HG03342 (cell line): ENCODE measurements at regions not wholly inside any gene's neighbourhood (a gene's known extent, or its start where the extent isn't known, plus 50 kb on each side); places are given as distances from the start of the nearest gene placed in this dataset.
"Not testable (repeated sequence)": the region's sequence is repeated elsewhere in the genome, so short reads cannot be mapped to it uniquely, and the experiment has no call there.

ENCODE experiments used
- ATAC-seq: cut with Tn5 transposase; IDR thresholded peaks from one replicate; pipeline ENCODE4 v1.9.1; 2021; ENCODE audit warnings: mild to moderate bottlenecking, moderate library complexity; ENCODE audit not compliant: unreplicated experiment

DNA sequence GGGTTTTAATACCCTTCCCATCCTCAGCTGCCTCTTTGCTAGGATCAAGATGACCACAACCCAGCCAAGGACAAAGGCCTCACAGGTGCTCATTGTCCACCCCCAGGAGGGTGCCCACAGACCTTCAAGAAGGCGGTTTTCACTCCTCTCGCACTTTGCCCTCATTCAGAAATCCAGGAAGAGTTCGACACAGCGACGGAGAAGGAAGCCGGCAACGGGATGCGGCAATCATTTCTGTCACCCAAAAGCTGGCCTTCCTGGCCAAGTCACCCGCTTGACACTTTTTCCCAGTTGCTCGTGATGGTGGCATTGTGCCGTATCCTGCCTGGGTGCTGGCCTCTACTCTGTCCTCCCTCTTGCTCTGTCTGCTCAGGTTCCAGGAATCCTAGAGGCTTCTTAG is 293.0 kb upstream of the ZNF337 start:
- not testable (repeated sequence) for ATAC-seq

DNA sequence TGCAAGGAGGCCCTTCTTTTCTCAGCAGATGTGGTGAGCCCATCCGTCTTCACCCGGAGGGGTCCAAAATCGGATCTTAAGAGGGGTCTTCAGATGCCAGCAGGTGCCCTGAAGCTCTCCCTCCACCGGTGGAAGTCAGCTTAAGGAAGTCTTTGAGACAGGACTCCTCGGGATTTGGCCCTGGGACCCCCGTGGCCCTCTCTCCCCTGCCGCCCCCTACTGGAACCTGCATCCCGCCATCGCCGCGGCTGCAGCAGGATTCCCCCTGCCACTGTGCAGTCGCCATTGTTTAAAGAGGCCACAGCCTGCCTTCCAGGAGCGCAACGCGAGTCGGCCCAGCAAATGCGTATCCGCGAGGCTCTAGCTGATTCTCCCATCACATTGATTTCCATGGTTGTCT is 292.5 kb upstream of the ZNF337 start:
- no peak for ATAC-seq

DNA sequence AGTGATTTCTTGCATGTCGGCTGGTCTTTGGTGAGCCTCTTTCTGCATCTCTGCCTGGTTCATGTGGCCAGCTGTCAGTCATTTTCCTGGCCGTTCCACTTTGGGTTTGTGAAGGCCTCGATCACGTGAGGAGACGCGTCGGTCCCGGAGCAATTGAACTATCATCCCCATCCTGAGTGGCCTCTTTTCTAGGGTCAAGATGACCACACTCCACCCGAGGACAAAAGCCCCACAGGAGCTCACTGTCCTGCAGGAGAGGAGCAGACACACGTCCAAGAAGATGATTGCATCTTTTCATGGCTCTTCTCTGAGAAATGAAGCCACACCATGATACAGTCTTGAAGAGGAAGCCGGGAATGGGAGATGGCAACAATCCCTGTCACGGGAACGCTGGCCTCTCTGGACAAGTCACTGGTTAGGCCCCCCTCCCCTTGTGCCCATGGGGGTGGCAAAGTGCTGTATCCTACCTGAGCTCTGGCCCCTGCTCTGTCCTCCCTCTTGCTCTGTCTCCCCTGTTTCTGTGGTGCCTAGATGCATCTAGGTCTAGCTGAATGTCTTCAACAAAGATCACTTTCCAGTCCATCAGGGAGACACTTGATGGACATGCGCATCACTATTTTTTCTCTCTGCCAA is 291.4 kb upstream of the ZNF337 start:
- ATAC-seq: not testable (repeated sequence)

DNA sequence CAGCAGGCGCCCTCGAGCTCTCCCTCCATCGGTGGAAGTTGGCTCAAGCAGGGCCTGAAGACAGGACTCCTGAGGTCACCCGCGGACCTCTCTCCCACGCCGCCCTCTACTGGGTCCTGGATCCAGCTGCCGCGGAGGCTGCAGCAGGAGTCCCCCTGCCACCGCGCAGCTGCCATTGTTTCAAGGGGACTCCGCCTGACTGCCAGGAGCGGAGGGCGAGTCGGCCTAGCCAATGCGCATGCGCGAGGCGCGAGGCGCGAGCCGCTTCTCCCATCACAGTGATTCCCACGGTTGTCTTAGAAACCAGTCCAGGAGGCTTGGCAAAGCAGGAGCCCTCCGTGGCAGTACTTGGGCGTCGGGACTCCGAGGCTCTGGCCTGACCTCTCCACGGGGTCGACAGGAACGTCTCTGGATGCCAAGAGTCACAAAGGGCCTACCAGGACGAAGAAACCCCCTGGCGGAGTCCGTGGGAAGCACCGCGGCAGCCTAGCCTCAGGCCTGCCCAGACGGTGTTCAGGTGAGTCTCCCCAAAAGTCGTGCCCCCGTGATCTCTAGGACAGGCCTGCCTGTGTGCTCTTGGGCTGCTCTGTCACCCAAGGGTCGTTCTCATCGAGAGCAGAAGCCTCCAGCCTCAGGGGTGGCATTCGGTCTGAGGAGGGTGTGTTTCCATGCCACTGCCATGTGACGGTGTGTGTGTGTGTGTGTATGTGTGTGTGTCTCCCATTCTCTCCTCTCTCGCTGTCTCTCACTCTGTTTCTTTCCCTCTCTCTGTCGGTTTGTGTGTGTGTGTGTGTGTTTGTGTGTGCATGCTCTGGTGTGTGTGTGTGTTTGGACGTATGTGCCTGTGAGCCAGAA is 290.6 kb upstream of the ZNF337 start:
- ATAC-seq: peak; percentile 94

DNA sequence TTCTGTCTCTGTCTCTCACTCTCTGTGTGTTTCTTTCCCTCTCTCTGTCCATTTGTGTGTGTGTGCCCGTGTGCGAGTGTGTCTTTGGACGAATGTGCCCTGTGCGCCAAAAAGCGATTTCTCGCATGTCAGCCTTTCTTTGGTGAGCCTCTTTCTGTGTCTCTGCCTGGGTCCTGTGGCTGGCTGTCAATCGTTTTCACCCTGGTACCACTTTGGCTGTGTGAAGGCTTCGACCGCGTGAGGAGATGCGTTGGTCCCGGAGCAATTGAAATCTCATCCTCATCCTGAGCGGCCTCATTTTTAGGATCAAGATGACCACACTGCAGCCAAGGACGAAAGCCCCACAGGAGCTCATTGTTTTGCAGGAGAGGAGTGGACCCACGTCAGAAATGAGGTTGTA is 288.9 kb upstream of the ZNF337 start:
- ATAC-seq: no peak

DNA sequence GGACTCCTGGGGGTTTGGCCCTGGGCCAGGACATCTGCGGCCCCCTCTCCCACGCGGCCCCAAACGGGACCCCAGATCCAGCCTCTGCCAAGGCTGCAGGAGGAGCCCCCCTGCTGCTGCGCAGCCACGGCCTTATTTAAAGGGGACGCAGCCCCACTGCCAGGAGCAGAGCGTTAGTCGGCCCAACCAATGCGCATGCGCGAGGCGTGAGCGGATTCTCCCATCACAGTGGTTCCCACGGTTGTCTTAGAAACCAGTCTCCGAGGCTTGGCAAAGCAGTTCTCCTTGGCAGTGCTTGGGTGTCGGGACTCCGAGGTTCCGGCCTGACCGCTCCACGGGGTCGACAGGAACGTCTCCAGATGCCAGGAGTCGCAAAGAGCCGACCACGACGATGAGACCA is 288.3 kb upstream of the ZNF337 start:
- no peak for ATAC-seq

DNA sequence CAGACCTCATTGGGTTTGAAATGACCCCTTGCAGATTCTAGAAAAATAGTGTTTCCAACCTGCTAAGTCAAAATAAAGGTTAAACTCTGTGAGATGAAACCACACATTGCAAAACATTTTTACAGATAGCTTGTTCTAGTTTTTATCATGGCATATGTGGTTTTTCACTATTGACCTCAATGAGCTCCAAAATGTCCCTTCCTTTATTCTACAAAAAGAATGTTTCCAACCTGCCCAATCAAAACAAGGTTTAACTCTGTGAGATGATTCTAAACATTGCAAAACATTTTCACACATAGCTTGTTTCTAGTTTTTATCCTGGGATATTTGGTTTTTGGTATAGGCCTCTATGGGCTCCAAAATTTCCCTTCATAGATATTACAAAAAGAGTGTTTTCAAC is 286.0 kb upstream of the ZNF337 start:
- ATAC-seq: not testable (repeated sequence)

DNA sequence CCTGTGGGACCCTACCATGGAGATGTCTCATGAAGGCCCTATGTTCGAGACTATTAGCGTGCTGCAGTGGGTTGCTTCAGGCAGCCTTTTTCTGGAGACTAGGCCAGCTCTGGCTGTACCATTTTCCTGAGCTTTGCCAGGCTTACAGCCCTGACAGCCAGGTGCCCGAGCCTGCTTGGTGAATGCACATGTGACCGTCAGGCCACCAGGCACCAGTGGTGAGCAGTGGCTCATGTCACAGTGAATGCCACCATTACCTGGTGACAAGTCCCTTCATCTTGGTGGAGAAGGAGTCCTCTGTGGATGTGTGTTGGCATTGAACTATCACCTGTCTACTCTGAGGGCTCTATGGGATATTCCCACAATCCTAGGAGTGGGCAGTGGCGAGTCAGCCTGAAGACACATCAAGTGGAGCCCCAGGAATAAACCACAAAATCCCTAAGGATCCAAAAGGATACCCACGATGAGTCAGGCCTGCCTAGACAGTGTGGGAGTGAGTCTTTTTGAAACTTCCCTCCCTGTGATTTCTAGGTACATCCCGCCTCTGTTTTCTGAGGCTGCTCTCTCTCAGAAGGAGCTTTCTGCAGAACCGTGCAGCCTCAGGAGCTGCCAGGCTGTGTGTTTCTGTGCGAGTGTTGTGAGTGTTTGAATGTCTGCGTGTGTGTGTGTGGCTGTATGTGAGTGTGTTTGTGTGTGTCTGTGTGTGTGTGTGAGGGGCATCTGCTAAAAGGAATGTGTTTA is 282.0 kb upstream of the ZNF337 start:
- ATAC-seq: not testable (repeated sequence)

DNA sequence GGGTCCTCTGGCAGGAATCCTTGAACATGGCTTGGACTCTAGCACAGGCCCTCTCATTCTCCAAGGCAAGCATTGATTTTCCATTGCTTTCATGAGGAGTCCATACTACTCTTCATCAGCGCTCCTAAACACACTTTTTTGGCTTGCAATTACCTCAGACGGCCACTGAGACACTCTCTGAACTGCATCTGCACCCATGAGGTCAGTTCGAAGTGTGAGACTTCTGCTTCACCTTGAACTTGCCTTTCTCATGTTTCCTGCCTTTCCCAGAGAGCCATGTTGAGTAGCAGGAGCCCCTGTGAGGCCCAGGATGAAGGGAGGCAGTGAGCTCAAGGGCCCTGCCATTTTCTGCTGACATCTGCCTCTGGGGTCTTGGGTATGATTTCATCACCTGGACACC is 279.2 kb upstream of the ZNF337 start:
- not testable (repeated sequence) for ATAC-seq

DNA sequence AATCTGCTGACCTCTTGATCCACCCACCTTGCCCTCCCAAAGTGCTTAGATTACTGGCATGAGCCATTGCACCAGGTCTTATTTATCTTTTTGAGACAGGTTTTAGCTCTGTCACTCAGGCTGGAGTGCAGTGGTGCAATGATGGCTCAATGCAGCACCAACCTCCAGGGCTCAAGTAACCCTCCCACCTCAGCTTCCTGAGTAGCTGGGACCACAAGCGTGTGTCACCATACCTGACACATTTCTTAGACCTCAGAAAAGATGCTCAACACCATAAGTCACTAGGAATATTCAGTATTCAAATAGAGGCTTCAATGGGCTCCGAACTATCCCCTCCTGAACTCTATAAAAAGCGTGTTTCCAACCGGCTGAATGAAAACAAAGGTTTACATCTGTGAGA is 268.6 kb upstream of the ZNF337 start:
- ATAC-seq: not testable (repeated sequence)

DNA sequence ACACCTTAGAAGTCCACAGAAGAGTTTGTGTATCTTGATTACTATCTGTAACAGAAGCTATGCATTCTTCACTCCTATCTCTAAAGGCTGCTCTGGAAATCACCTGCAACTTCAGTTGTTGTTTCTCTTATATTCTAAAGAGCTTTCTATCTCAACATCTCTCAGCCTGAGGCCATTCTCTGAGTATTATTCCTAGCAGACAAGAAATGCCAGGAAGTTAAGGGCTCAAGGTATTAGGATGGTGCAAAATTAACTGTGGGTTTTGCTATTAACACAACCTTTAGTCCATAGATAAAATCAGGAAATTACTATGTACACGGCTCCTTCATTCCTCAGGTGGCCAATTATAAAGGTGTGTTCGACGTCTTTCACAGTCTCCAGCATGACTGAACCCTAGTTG is 257.2 kb upstream of the ZNF337 start:
- not testable (repeated sequence) for ATAC-seq

DNA sequence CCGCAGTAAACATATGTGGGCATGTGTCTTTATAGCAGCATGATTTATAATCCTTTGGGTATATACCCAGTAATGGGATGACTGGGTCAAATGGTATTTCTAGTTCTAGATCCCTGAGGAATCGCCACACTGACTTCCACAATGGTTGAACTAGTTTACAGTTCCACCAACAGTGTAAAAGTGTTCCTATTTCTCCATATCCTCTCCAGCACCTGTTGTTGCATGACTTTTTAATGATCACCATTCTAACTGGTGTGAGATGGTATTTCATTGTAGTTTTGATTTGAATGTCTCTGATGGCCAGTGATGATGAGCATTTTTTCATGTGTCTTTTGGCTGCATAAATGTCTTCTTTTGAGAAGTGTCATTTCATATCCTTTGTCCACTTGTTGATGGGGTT is 238.6 kb upstream of the ZNF337 start:
- ATAC-seq: not testable (repeated sequence)

DNA sequence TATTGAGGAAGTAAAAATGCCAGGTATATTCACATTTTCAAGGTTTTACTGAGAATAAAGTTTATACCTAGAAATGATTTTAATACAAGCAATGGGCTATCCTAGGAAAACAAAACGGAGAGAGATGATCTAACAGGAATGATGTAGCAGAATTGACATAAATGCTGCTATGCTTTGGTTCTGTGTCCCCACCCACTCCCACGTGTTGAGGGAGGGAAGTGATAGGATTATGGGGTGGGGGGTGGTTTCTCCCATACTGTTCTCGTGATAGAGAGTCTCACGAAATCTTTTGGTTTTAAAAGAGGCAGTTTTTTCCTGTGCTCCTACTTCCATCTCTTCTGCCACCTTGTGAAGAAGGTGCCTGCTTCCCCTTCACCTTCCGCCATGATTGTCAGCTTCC is 236.2 kb upstream of the ZNF337 start:
- not testable (repeated sequence) for ATAC-seq

DNA sequence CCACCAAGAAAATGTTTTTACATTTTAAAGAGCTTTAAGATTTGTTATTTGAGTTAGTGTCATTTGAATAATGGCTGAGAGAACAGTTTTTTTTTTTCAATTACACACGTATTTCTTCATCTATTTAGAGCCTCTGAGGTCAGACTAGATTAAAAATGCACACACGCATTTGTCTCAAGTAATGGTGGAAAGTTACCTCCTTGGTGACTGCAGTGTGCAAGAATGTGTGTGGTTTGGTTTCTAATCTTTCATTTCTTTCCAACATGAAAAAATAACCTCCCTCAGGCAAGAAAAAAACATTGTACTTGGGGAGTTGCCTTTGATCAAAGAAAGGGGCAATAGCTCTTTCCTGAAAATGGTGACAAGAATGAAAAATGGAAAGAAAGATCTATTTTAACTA is 235.5 kb upstream of the ZNF337 start:
- not testable (repeated sequence) for ATAC-seq

DNA sequence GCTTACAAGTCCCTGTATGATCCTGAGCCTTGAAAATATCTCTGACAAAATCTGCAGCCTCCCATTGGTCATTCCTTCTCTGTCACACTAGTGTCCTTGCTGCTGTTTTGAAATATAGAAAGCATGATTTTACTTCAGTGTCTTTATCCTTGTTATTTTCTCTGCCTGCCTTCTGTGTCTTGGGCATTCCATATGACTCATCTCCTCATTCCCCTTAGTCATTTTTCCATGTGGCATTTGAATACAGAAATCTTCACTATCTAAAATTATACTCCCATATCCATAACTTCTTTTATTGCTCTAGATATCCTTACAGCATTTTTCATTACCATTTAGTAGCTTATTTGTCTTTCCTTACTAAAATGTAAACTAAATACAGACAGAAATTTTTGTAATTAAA is 205.7 kb upstream of the ZNF337 start:
- not testable (repeated sequence) for ATAC-seq

DNA sequence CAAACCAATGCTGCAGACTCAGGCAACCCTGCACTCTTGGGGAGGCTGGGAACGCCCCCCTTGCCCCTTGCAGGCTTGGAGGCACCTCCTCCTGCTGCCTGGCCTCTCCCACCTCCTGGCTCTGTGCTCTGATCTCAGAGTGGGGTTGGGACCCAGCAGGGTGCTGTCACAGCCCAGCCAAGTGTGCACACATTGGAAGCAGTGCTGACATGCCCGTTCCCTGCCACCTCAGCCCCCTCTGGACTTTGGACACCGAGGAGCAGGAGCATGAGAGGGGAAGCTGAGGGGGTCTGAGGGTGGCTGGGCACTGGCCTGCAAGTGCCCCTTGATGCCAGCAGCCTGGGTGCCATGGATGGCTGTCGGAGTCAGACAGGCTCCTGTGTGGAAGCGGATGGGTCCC is 202.0 kb upstream of the ZNF337 start:
- ATAC-seq: not testable (repeated sequence)

DNA sequence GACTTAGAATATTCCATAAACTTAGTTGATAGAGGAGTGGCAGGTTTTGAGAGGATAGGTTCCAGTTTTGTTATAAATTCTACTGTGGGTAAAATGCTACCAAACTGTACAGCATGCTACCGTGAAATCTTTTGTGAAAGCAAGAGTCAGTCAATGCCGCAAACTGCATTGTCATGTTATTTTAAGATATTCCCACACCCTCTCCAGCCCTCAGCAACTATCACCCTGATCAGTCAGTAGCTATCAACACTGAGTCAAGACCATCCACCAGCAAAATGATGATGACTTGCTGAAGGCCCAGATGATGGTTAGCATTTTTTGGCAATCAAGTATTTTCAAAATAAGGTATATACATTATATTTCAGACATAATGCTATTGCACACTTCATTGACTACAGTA is 182.4 kb upstream of the ZNF337 start:
- ATAC-seq: not testable (repeated sequence)

DNA sequence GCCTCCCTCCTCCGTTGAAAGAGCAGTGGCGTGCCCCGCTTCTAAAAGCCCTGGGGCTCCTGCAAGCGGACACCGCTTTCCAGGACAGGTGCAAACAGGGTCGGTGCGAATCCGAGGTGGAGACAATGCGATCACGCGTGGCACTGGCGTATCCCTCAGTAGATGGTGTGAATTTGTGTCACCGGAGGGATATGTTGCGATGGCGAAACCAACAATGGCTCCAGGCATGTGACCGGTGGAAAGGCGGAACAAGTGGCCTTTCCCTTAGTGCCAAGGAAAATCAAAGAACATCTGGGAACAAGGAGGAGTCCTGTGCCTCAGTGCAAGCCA is 172.0 kb upstream of the ZNF337 start:
- ATAC-seq: not testable (repeated sequence)

DNA sequence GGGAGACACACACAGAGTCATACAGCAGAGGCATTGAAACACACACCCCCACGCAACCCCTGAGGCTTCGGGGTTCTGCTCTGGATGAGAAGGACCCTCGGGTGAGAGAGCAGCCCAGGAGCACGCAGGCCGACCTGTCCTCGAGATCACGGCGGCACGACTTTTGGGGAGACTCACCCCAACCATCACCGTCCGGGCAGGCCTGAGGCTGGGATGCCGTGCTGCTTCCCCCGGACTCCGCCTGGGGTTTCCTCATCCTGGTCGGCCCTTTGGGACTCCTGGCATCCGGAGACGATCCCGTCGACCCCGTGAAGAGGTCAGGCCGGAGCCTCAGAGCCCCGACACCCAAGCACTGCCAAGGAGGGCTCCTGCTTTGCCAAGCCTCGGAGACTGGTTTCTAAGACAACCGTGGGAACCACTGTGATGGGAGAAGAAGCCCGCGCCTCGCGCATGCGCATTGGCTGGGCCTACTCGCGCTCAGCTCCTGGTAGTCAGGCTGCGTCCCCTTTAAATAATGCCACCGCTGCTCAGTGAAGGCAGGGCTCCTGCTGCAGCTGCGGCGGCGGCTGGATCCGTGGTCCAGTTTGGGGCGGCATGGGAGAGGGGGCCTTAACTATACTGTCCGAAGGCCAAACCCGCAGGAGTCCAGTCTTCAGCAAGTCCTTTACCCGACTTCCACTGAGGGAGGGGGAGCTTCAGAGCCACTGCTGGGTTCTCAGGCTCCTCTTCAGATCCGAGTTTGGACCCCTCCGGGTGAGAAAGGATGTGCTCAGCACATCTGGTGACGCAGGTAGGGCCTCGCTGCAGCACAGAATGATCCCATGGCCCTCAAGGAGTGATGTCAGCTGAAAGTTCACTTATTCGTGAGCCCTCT is 171.4 kb upstream of the ZNF337 start:
- peak; percentile 78 for ATAC-seq

DNA sequence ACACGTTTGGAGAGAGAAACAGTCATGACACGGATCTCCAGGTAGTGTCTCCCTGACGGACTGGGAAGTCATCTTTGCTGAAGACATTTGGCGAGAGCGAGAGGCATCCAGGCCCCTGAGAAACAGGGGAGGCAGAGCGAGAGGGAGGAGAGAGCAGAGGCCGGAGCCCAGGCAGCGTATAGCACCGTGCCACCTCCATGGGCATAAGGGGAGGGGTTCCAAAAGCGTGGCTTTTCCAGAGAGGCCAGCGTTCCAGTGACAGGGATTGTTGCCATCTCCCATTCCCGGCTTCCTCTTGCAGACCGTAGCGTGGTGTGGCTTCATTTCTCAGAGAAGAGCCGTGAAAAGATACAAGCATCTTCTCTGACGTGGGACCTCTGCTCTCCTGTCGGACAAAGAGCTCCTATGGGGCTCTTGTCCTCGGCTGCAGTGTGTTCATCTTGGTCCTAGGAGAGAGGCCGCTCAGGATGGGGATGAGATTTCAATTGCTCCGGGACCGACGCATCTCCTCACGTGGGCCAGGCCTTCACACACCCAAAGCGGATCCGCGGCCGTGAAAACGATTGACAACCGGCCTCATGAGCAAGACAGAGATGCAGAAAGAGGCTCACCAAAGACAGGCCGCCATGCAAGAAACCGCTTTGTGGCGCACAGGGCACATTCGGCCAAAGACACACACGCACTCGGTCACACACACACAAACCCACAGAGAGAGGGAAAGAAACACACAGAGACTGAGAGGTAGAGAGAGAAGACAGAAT is 170.5 kb upstream of the ZNF337 start:
- ATAC-seq: not testable (repeated sequence)
